Breast epithelium (tissue), 4 donors: ENCODE measurements at regions not wholly inside any gene's neighbourhood (a gene's known extent, or its start where the extent isn't known, plus 50 kb on each side); places are given as distances from the start of the nearest gene placed in this dataset.
"Not testable (repeated sequence)": the region's sequence is repeated elsewhere in the genome, so short reads cannot be mapped to it uniquely, and the experiment has no call there.

Source experiments
- DNase-seq, 2 donors: peaks; one replicate each; pipeline ENCODE4 v3.0.0-alpha.2; 2019; ENCODE audit warnings: low spot score in 2 of 2
- H3K27ac ChIP-seq, 2 donors: fragments of 200-600 bp; sonication (generic) in 1 of 2; one replicate each; pipeline ENCODE4 v1.5.1; 2016 to 2019; ENCODE audit warnings: mild to moderate bottlenecking in 1 of 2
- H3K27me3 ChIP-seq, 2 donors: fragments of 200-600 bp; sonication (generic) in 1 of 2; one replicate each; pipeline versions ENCODE4 v1.5.1 to v1.6.0; 2017 to 2019; ENCODE audit warnings: control low read depth in 1 of 2, mild to moderate bottlenecking in 1 of 2
- H3K36me3 ChIP-seq: fragments of 200-600 bp; one replicate; pipeline ENCODE4 v1.5.1; 2019
- H3K4me1 ChIP-seq, 2 donors: fragments of 200-600 bp; sonication (generic); one replicate each; pipeline ENCODE4 v1.5.1; 2016 to 2019; ENCODE audit warnings: control low read depth in 1 of 2
- H3K4me3 ChIP-seq, 3 donors: fragments of 200-600 bp; sonication (generic); 1 replicate in 2 of 3; 2 replicates in 1 of 3; pipeline ENCODE4 v1.5.1; 2016 to 2019; ENCODE audit warnings: mild to moderate bottlenecking in 3 of 3, moderate library complexity in 2 of 3
- H3K9me3 ChIP-seq, 2 donors: fragments of 200-600 bp; sonication (generic) in 1 of 2; one replicate each; pipeline ENCODE4 v1.5.1; 2016 to 2019; ENCODE audit warnings: control low read depth in 1 of 2
- POLR2AphosphoS5 ChIP-seq, 3 donors: sonication (generic); formaldehyde crosslinking; IDR thresholded peaks; one replicate each; pipeline ENCODE4 v1.6.1; 2017; ENCODE audit warnings: antibody characterized with exemption in 3 of 3
- intact Hi-C: fragments of 100-400 bp; cut with DNase I; formaldehyde crosslinking; loops from one replicate; pipeline ENCODE4 v1.15.1; 2023; ENCODE audit warnings: low total_unique reads

DNA sequence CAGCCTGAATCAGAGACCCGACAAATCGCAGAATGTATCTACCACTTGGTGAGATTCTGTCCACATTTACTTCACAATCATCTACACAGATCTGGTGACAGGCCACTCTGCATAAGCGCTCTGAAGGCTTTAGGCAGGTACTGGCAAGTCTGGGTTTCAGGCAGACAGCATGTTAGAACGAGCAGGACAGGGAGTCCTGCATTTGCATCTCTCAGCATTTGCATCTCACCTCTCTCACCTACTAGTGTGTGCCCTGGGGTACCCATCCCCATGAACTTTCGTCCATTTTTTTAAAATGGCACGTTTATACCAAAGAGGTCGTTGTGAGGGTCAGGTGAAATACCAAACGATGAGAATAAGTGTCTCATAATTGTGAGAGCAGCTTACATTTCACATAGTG lies 108.2 kb downstream of the SPATA31A1 start:
- H3K9me3 ChIP-seq, H3K27me3 ChIP-seq, intact Hi-C loops, H3K4me1 ChIP-seq, DNase-seq, H3K36me3 ChIP-seq: not testable (repeated sequence)
- H3K4me3 ChIP-seq: peak overlapping the region; percentile 45 to 70 (median 52)
- H3K27ac ChIP-seq: peak overlapping the region; percentile 69 to 79

DNA sequence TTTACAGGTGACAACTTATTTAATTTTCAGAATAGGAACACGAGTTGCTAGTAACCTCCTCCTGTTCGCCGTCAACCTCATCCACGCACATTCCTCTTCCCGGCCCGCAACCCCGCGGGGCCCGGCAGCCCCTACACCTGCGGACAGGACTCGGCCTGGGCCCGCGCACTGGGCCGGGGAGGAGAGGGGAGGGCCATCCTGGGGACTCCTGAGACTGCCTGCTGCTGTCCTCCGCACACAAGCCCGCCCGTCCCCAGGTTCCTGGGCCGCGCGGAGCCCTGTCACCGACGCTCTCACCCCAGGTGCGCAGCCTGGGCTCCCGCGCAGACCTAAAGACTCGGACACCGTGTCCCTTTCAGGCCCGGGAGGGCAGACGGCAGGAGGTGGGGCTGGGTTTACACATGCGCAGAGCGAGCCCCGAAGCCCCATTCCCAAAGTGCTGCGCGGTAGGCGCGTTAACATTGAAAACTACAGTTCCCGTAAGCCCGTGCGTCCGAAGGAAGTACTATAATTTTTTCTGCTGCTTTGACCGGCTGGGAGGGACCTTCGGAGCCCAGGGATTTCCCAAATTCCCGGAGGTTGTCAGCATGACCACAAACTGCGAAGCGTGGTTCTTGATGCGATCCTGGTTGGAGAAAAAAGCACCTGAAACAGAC lies 108.8 kb downstream of the SPATA31A1 start:
- not testable (repeated sequence) for H3K27me3 ChIP-seq
- H3K27ac ChIP-seq: peak overlapping the region; percentile 69 to 79

DNA sequence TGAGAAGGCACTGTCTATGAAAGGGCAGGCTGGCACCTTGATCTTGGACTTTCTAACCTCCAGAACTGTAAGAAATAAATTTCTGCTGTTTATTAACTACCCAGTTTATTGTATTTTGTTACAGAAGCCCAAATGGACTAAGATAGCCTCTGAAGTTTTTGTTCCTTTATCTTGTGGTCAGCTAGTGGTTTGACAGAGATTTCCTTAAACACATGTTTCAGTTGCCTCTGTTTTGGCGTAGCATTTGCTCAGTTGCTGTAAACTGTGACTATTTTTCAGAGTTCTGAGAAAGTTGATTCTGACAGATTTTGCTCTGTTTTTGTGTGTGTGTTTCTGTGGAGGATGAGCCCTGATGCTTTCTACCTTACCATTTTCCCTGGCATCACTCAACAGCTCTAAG lies 119.0 kb downstream of the SPATA31A1 start:
- H3K4me1 ChIP-seq, H3K4me3 ChIP-seq, H3K27ac ChIP-seq, H3K9me3 ChIP-seq, H3K36me3 ChIP-seq, H3K27me3 ChIP-seq, DNase-seq, intact Hi-C loops: not testable (repeated sequence)

More for the DNA sequence above, 108.8 kb downstream of the SPATA31A1 start:
- H3K4me1 ChIP-seq, H3K9me3 ChIP-seq, intact Hi-C loops, H3K36me3 ChIP-seq: not testable (repeated sequence)
- TF ChIP-seq POLR2AphosphoS5 (IDR thresholded peaks at IDR 0.05): peak in 1 of 3 donors; percentile 29
- peak; percentile 68 to 75 for DNase-seq
- peak overlapping the region; percentile 45 to 70 (median 52) for H3K4me3 ChIP-seq

DNA sequence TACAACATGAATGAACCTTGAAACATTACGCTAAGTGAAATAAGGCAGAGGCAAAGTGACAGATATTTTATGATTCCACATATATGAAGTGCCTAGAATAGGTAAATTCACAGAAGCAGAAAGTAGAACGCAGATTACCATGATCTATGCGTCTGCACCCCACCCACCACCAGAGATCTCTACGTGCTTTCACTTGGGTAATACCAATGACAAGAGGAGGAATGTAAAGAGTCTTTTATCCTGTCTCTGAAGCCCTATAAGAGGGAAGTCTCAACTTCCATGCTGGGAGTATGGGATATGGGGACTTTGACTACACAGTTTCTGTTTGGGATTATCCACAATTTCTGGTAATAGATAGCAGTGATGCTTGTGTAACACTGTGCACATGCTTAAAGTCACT lies 127.6 kb downstream of the SPATA31A1 start:
- H3K4me1 ChIP-seq, intact Hi-C loops, H3K27ac ChIP-seq, H3K27me3 ChIP-seq, DNase-seq, H3K9me3 ChIP-seq, H3K36me3 ChIP-seq, H3K4me3 ChIP-seq: not testable (repeated sequence)

DNA sequence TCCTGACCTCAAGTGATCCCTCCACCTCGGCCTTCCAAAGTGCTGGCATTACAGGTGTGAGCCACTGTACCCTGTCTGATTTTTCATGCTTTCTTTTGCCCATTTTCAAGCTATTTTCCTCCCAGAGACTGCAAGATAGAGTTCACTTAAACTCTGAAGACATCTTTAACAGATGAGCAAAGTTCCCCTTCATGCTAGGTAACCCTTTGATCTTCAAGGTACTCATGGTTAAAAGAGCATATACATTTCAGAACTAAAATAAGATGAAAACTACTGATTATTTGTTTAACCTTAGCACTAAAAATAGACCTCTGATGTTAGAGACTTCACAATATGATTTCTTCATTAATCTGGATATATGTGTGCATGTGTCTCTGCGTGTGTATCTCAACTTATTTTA lies 128.4 kb downstream of the SPATA31A1 start:
- H3K4me3 ChIP-seq, DNase-seq, H3K4me1 ChIP-seq, intact Hi-C loops, H3K27me3 ChIP-seq, H3K9me3 ChIP-seq, H3K27ac ChIP-seq, H3K36me3 ChIP-seq: not testable (repeated sequence)

DNA sequence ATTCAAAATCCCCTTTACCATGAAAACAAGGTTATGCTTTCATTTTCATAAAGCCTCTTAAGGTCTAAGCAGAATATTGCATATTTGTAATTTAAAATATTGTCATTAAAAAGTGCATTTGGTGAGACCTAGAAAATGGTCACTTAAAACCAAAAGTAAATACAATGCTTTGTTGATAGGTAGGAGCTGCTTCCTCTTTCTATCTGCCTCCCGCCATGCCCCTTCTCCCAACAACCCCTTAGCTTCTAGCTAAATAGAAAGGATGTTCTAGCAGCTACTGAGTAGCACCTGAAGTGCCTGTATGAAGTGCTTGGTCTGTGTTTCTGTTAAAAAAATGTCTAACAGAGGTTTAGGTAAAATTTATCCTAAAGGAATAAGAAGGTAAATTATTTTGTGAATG lies 128.8 kb downstream of the SPATA31A1 start:
- DNase-seq, H3K9me3 ChIP-seq, H3K4me3 ChIP-seq, H3K27me3 ChIP-seq, H3K36me3 ChIP-seq, H3K27ac ChIP-seq, intact Hi-C loops, H3K4me1 ChIP-seq: not testable (repeated sequence)

DNA sequence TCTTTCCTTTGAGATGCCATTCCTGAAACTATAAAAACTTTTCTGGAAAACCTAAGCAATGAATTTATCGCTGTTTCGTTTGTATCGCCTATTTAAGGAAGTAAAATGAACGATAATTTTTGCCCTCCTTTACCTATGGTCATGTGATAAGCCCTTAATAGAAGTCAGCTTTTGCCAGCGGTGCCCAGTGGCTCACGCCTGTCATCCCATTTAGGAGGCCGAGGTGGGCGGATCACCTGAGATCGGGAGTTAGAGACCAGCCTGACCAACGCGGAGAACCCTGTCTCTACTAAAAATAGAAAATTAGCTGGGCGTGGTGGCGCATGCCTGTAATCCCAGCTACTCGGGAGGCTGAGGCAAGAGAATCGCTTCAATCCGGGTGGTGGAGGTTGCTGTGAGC lies 132.0 kb downstream of the SPATA31A1 start:
- H3K4me1 ChIP-seq, H3K9me3 ChIP-seq, H3K27ac ChIP-seq, H3K4me3 ChIP-seq, intact Hi-C loops, H3K27me3 ChIP-seq, DNase-seq, H3K36me3 ChIP-seq: not testable (repeated sequence)

DNA sequence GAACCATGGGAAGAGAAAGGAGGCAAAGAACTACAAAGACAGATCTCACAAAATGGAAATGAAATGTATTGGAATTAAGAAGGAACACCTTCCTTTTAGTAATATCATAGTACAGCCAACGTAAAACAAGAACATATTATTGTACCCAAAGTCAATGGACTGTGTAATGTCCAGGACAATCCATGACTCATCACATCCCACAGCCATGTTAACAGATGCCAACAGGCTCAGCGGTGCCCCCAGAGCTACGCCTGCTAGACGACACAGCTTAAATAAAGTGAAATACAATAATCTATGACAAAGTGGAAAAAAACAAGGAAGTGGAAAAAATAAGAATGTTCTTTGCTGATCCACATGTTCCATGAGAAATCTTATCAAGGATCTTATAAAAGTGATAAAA lies 140.8 kb downstream of the SPATA31A1 start:
- H3K4me3 ChIP-seq, DNase-seq, H3K27me3 ChIP-seq, H3K36me3 ChIP-seq, H3K27ac ChIP-seq, intact Hi-C loops, H3K4me1 ChIP-seq, H3K9me3 ChIP-seq: not testable (repeated sequence)

DNA sequence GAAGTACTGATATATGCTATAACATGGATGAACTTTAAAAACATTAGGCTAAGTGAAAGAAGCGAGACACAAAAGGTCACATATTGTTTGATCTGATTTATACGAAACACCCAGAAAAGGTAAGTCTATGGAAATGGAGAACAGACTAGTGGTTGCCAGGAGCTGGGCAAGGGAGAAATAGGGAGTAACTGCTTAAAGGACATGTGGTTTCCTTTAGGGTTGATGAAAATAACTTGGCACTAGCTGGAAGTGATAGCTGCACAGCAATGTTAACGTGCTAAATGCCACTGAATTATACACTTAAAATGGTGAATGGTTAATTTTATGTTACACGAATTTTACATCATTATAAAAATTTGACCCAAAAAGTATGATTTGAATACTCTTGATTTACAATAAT lies 147.7 kb downstream of the SPATA31A1 start:
- DNase-seq, H3K27ac ChIP-seq, intact Hi-C loops, H3K9me3 ChIP-seq, H3K27me3 ChIP-seq, H3K4me1 ChIP-seq, H3K36me3 ChIP-seq, H3K4me3 ChIP-seq: not testable (repeated sequence)

DNA sequence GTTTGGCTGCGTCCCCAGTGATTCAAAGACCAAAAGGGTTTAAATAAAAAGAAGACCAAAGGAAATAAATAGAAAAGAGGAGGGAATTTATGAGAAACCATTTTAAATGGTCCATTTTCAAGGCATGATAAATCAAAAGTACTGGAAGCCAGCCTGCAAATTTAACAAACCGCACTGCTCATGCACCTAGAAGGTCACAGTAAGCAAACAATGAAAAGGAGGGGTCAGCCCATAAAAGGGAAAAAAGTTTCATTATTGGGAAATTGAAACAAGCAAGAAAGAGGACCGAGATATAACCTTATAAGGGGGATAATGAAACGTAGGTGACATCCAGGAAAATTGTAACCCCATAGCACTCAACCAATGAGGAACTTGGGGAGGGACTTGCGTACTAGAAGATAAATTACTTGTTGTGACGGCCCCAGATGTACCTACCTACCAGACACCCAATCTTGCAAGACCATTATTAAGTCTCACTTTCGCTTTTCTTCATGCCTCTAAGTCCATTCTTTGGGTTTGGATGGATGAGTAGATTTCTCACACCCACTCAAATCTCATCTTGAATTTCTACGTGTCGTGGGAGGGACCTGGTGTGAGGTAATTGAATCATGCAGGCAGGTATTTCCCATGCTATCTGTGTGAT lies 172.0 kb downstream of the SPATA31A1 start:
- DNase-seq, H3K36me3 ChIP-seq, H3K4me1 ChIP-seq, H3K9me3 ChIP-seq, H3K27me3 ChIP-seq, H3K27ac ChIP-seq, H3K4me3 ChIP-seq, intact Hi-C loops: not testable (repeated sequence)

DNA sequence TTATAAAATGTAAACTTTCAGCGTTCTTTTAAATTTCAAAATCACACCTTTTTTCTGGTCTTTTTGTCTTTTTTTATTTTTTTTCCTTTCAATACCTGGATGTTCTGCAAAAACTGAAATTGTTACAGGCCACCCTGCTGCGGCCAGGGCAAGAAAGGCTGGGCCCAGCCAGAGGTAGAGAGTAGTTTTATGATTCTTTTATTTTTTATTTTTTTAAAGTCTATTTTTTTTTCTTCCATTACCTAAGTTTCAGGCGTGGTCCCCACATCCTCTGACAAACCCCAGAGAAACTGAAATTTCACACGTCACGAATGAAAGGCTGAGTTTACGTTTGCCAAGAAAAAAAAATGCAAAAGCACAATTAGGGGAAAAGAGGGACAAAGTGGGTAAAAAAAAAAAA lies 177.1 kb downstream of the SPATA31A1 start:
- intact Hi-C loops, H3K4me3 ChIP-seq, H3K27ac ChIP-seq, H3K9me3 ChIP-seq, H3K27me3 ChIP-seq, H3K4me1 ChIP-seq, H3K36me3 ChIP-seq, DNase-seq: not testable (repeated sequence)

DNA sequence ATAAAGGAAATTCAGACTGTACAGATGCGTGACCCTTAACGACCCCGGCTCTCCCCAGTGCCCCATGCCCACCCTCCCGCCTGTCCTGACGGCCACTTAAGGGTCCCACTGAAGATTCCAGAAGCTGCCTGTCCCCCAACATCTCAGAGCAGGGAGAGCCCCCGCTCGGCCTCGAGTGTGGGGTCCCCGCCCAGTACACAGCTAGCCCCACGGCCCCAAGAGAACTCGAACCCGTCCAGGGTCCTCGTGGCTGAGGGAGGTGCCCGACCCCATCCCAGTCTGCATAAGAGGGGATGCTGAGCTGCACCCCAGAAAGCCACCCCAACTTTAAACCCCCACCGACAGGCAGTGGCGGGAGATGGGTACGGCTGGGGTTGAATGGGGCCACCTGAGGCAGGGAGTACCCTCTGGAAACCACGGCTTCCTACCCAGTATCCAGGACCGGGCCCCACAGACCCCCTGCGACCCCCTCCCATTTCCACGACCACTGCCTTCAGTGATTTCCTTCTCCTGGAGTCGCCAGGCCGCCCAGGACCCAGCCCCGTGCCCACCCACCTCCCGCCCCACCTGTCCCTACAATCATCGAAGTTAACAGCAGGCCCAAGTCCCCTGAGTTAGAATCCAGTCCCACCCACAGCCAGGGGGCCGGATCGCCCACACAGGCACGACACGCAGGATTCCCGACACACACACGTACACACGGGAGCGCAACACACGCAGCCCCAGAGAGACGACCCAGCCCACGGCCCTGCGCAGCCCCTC lies 177.7 kb downstream of the SPATA31A1 start:
- H3K27me3 ChIP-seq, H3K4me1 ChIP-seq, H3K4me3 ChIP-seq, H3K36me3 ChIP-seq, H3K27ac ChIP-seq, H3K9me3 ChIP-seq, DNase-seq, intact Hi-C loops: not testable (repeated sequence)

DNA sequence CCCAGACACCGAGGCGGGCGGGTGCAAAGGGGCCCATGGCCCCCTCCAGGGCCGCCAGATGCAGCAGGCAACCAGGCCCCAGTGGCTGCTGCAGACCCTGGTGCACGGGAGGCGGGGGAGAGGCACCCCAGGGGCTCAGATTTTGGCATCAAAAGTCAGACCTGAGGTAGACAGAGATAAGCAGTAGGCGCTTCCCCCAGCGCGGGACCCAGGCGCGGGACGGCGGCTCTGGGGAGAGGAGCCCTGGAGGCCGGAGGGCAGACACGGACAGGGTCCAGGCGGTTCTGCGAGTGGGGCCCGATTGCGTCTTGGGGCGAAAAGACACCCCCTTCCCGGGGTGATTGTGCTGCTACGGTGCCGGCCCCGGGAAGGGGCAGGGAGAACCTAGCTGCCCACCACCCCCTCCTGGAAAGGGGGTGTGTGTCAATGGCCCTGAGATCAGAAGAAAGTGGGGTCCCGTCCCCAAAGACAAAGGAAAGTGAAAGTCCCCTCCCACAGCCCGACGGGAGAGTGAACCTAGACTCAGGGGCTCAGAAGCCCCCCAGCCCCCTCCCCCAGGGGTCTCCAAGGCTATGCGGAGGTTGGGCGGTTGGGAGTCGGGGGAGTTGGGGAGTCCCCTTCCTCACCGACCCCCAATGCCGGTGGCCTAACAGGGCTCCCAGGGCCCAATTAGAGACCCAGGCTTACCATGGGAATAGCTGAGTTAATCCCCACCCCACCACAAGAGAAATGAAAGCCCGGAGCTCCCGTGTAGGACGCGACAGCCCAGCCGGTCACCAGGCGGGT lies 178.5 kb downstream of the SPATA31A1 start:
- DNase-seq, intact Hi-C loops, H3K36me3 ChIP-seq, H3K4me3 ChIP-seq, H3K4me1 ChIP-seq, H3K9me3 ChIP-seq, H3K27me3 ChIP-seq, H3K27ac ChIP-seq: not testable (repeated sequence)
